Lower leg skin (tissue), 4 donors: ENCODE measurements at regions not wholly inside any gene's neighbourhood (a gene's known extent, or its start where the extent isn't known, plus 50 kb on each side); places are given as distances from the start of the nearest gene placed in this dataset.

Experiments used
- DNase-seq, 2 donors: peaks; one replicate each; pipeline ENCODE4 v3.0.0-alpha.2; 2019; ENCODE audit warnings: low spot score in 2 of 2
- H3K4me3 ChIP-seq: fragments of 200-600 bp; sonication (generic); 2 replicates; pipeline ENCODE4 v1.5.1; 2017; ENCODE audit warnings: mild to moderate bottlenecking, low read depth; ENCODE audit not compliant: poor library complexity, severe bottlenecking
- CTCF ChIP-seq, 3 donors: fragments of 450-650 bp; IDR thresholded peaks; one replicate each; pipeline ENCODE4 v1.5.1; 2016; ENCODE audit warnings: antibody characterized with exemption in 3 of 3, mild to moderate bottlenecking in 3 of 3, moderate library complexity in 2 of 3
- POLR2A ChIP-seq, 2 donors: fragments of 450-650 bp; IDR thresholded peaks; one replicate each; pipeline ENCODE4 v1.6.1; 2016 to 2017; ENCODE audit warnings: antibody characterized with exemption in 2 of 2, mild to moderate bottlenecking in 1 of 2, moderate library complexity in 1 of 2
- WGBS, 2 donors: methylation state at CpG; one replicate each; pipeline ENCODE4 v1.1.5; 2018; 5-methylcytosine and 5-hydroxymethylcytosine counted together
- intact Hi-C: fragments of 100-400 bp; cut with DNase I; formaldehyde crosslinking; loops from one replicate; pipeline ENCODE4 v1.15.0; 2023; ENCODE audit warnings: low total_unique reads

- WGBS, 2 donors: 94 to 97% methylated on average over 1 of the region's 1 CpG
- intact Hi-C loops: no loop called here
- TF ChIP-seq CTCF (IDR thresholded peaks at IDR 0.05): no peak
- no peak overlapping the region for H3K4me3 ChIP-seq
- DNase-seq: no peak
Measured at GRCh38 chr2:13492262-13492661, 775.5 kb downstream of the TRIB2 start.

GRCh38 chr2:13495051-13495450, 778.3 kb downstream of the TRIB2 start:
- H3K4me3 ChIP-seq: no peak overlapping the region
- intact Hi-C loops: loop anchor here (5.0 kb wide), 1 partner anchor 1227 kb away; no protein-coding TSS in a partner anchor
- TF ChIP-seq POLR2A (IDR thresholded peaks at IDR 0.05) (no peak), CTCF (IDR thresholded peaks at IDR 0.05) (no peak)

GRCh38 chr2:13504808-13505207, 788.1 kb downstream of the TRIB2 start:
- intact Hi-C loops: no loop called here
- TF ChIP-seq CTCF (IDR thresholded peaks at IDR 0.05) (no peak), POLR2A (IDR thresholded peaks at IDR 0.05) (no peak)
- no peak overlapping the region for H3K4me3 ChIP-seq
- 75 to 79% methylated on average over 1 of the region's 1 CpG for WGBS, 2 donors
- no peak for DNase-seq

More at GRCh38 chr2:13495051-13495450, 778.3 kb downstream of the TRIB2 start:
- WGBS, 2 donors: 61 to 88% methylated on average over 2 of the region's 2 CpGs
- DNase-seq: no peak

- WGBS, 2 donors: 96 to 97% methylated on average over 1 of the region's 1 CpG
- H3K4me3 ChIP-seq: no peak overlapping the region
- intact Hi-C loops: no loop called here
- no peak for TF ChIP-seq POLR2A (IDR thresholded peaks at IDR 0.05)
- no peak for TF ChIP-seq CTCF (IDR thresholded peaks at IDR 0.05)
- no peak for DNase-seq
Measured at GRCh38 chr2:13508671-13509070, 791.9 kb downstream of the TRIB2 start.

GRCh38 chr2:13515254-13515653, 798.5 kb downstream of the TRIB2 start:
- no peak for DNase-seq
- 89 to 91% methylated on average over 3 of the region's 3 CpGs for WGBS, 2 donors
- intact Hi-C loops: no loop called here
- TF ChIP-seq POLR2A (IDR thresholded peaks at IDR 0.05) (no peak), CTCF (IDR thresholded peaks at IDR 0.05) (no peak)
- no peak overlapping the region for H3K4me3 ChIP-seq

GRCh38 chr2:13522096-13522495, 805.4 kb downstream of the TRIB2 start:
- intact Hi-C loops: loop anchor here (10.0 kb wide), 1 partner anchor 1033 kb away; no protein-coding TSS in a partner anchor
- 66 to 69% methylated on average over 6 of the region's 6 CpGs for WGBS, 2 donors
- TF ChIP-seq CTCF (IDR thresholded peaks at IDR 0.05): no peak
- no peak for TF ChIP-seq POLR2A (IDR thresholded peaks at IDR 0.05)
- DNase-seq: no peak
- no peak overlapping the region for H3K4me3 ChIP-seq
